NCI-H2081 (cell line): ENCODE measurements at regions not wholly inside any gene's neighbourhood (a gene's known extent, or its start where the extent isn't known, plus 50 kb on each side); places are given as distances from the start of the nearest gene placed in this dataset.
"Not testable (repeated sequence)": the region's sequence is repeated elsewhere in the genome, so short reads cannot be mapped to it uniquely, and the experiment has no call there.

ENCODE experiments used
- DNase-seq, 2 experiments: peaks; one replicate each; lab custom pipeline; 2025; lab: John Stamatoyannopoulos, UW

DNA sequence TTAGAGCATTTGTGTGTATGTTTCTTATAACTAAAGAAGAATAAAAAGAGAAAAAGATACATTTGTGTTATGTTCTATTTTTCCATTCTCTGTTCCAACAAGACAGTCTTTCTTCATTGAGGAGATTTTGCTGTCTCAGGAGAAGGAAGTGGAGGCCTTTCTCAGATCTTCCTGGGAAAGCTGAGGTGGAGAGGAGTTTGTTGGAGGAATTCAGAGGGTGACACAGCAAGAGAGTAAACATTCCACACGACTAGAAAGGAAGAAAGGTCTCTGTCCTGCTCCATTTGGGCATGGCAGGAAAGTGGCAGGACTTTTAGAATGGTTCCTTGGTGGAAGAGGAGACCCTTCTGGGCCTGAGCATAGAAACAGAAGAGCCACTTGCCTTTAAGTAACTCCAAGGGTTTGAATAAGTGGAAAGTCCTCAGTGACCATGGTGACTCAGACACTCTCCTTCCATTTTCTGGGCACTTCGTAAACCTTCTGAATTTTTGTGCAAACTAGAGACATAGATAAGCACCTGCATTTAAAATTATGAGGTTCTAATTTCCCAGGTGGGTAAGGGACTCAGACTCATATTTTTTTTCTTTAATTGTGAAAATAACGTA lies 52.3 kb upstream of the COL5A2 start:
- DNase-seq: no peak

DNA sequence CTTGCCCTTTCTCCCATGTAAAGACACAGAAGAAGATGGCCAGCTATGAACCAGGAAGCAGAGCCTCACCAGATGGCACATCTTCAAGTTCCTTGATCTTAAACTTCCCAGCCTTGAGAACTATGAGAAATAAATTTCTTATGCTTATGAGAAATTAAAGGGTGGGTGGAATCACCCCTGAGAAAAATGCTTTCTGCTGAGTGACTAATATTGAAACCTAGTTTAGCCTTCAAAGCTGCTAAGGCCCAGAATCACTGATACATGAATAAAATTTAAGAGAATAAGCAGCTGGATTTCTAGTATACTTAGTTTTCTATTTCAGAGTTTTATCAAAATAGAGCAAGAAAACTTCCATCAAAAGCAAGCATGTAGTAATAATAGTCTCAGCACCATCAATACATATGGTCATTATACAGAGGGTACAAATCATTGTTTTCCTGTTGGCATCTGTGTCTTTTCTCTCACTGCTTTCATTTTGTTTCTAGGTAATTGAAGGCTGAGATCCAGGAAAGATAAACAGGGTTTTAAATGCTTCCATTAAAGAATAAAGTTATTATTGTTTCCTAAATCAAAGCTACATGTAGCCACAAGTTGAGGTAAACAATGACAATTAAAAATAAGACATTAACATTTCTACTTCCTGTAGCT lies 53.3 kb upstream of the COL5A2 start:
- DNase-seq: no peak

- DNase-seq: no peak
Measured at GRCh38 chr2:189233527-189233926, 54.0 kb upstream of the COL5A2 start.

DNA sequence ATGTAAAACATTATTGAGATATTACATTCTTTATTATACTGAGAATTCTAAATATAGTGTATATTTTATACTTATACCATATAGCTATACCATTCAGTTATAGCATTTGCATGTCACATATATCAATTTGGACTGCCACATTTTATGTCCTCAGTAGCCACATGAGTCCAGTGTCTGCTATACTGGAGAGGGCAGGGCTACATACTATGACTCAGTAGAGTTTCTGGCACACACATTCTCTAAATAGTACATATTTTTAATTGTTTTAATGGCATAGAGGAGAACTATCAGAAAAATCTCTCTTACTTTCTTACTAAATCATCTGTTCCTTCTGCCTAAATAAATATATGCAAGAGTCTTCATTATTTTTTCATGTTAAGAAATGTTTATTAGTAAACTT lies 55.4 kb upstream of the COL5A2 start:
- no peak for DNase-seq

GRCh38 chr2:189236066-189236465 lies 56.5 kb upstream of the COL5A2 start:
- no peak for DNase-seq

DNA sequence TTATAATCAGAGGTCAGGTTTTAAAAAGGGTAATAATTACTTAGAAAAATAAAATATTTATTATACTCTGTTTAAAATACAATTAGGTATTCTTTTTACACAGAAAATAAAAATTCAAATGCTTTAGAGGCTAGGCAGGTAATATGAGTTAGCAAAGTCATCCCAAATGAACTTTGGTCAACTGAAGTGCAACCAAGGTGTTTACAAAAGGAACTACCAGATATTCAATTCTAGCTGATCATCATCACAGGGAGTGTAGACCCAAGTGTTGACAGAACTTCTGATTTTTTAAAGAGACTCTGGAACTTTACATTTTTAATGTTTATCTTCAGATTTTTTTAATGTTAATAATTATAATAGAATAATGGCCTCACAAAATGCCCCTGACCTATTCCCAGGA lies 59.3 kb upstream of the COL5A2 start:
- DNase-seq: no peak

DNA sequence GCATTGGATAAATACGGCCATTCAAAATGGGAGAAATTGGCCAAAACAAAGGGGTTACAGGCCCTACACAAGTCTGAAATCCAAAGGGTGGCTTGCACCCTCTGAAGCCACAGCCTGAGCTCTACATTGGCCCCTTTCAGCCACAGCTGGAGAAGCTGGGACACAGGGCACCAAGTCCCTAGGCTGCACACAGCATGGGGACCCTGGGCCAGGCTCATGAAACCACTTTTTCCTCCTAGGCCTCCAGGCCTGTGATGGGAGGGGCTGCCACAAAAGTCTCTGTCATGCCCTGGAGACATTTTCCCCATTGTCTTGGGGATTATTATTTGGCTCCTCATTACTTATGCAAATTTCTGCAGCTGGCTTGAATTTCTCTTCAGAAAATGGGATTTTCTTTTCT lies 64.3 kb upstream of the COL5A2 start:
- DNase-seq: not testable (repeated sequence)

GRCh38 chr2:189247276-189247675 lies 67.7 kb upstream of the COL5A2 start:
- no peak for DNase-seq

GRCh38 chr2:189248141-189248540 lies 68.6 kb upstream of the COL5A2 start:
- DNase-seq: no peak

DNA sequence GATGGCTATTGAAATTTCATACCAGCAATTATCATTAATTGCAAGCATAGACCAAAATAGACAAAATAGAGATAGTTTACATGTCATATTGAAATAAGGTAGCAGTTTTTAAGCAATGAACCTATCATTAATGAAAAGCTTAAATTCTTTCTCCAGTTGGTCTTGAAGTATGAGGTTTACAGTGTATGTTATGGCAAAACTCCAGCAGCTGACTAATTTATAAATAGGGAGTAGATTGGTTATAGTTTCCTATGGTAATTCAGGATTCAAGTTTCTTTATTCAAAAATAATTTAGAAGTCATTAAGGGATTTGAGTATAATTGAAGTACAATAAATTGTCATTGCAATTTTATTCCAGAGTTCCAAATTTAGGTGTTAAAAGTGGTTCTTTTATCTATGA lies 69.6 kb upstream of the COL5A2 start:
- DNase-seq: no peak

GRCh38 chr2:189249901-189250300 lies 70.3 kb upstream of the COL5A2 start:
- DNase-seq: no peak

- no peak for DNase-seq
Measured at GRCh38 chr2:189252991-189253675, 73.6 kb upstream of the COL5A2 start.

GRCh38 chr2:189253836-189254235 lies 74.3 kb upstream of the COL5A2 start:
- DNase-seq: no peak

DNA sequence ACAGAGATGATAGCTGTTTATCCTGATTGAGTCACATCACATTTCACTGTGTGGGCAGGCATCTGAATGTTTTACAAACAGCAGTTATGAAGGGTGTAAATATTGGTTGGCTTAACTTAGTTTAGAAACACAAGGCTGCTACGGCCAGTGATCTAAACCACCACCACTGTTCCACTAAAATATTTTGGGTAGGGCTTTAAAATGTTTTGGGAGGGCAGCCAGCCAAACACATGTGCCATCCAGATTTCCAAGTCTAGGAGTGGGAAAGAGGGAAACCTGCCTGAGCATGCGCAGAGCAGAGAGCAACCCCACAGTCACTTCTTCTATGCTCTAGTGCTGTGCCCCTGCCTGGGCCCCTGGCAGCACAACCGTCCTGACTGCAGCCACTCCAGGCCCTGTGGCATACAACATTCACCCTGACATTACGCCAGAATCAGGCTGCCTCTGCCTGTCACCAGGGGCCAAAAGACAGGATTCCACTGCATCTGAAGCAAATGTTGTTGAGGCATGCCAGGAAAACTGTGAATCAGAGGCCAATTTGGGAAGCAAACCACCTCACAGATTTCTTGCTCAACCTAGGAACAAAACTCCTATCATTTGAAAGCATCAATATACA lies 74.8 kb upstream of the COL5A2 start:
- DNase-seq: no peak

- DNase-seq: no peak
Measured at GRCh38 chr2:189255711-189256110, 76.2 kb upstream of the COL5A2 start.

DNA sequence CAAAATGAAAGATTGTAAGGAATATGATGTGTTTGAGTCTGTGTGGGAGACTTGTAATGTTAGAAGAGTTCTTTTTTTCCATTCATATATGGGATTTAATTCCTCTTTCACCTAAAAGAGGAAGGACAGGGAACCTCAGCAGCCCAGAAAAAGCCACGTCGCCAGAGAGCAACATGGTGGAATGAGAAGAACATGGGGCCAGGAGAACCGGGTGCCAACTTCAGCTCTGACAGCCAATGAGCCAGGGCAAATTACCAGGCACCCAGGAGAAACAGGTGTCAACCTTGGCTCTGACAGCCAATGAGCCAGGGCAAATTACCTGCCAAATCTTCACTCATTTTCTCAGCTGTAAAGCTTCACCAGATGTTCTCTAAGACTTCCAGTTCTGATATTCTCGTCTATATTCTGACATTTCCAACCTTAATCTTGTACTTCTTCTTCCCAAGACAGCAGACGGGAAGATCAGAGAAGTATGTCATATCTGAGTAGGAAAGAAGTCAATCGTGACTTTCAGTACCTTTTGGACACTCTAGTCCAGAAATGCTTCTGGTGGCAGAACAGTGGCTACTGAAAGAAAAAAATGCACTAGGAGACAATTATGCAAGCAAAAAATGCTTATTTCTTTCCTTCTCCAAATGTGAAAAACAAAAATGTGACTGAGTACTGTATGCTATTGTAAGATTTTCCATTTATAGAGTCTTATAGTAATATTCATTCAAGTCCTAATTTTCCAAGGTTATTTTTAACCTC lies 79.2 kb upstream of the COL5A2 start:
- DNase-seq: no peak

DNA sequence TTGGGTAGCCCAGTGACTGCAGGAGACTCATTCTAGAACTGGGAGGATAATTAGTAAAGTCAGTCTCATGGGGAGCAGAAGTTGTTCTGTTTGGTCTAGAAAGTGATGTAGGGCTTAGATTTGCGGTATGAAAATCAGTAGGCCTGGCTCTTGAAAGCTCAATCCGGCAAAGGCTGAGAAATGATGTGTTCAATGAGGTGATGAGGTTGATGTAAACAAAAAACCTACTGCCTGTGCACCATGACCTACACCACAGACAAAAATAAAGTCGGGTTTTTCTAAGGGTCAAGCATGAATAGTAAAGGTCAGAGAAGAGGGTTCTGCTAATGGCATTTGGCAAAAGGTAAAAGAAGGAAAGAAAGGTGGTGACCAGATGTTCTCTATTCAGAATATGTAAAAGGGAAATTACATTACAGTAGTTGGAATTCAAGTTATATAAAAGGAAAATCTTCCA lies 80.8 kb upstream of the COL5A2 start:
- DNase-seq: no peak

GRCh38 chr2:189261431-189261841 lies 81.9 kb upstream of the COL5A2 start:
- DNase-seq: no peak

- DNase-seq: no peak
Measured at GRCh38 chr2:189261916-189262315, 82.4 kb upstream of the COL5A2 start.

GRCh38 chr2:189265696-189266320 lies 86.2 kb upstream of the COL5A2 start:
- DNase-seq: no peak

GRCh38 chr2:189267491-189267890 lies 87.9 kb upstream of the COL5A2 start:
- DNase-seq: no peak
